Spleen (tissue), 7 donors: ENCODE measurements at regions not wholly inside any gene's neighbourhood (a gene's known extent, or its start where the extent isn't known, plus 50 kb on each side); places are given as distances from the start of the nearest gene placed in this dataset.

Experiments
- CTCF ChIP-seq, 11 experiments: fragments of 200-600 bp in 7 of 11; fragments of 450-650 bp in 4 of 11; sonication (generic) in 4 of 11; IDR thresholded peaks in 8 of 11; conservative IDR thresholded peaks in 3 of 11; 1 replicate in 7 of 11; 2 replicates in 4 of 11; pipeline versions ENCODE4 v1.4.0 to v1.8.0; 2016 to 2021; ENCODE audit warnings: antibody characterized with exemption in 11 of 11, inconsistent platforms in 4 of 11, mild to moderate bottlenecking in 1 of 11
- POLR2A ChIP-seq, 3 donors: fragments of 450-650 bp; IDR thresholded peaks; one replicate each; pipeline ENCODE4 v1.5.1; 2017; ENCODE audit warnings: antibody characterized with exemption in 3 of 3, mild to moderate bottlenecking in 1 of 3
- donor health status: DM: no; HTN: no; CAD: no; lungs with moderate emphysema.
- donor health status: DM: no; HTN: no; CAD: no.
- donor health status: DM: no; HTN: no; CAD: no.

DNA sequence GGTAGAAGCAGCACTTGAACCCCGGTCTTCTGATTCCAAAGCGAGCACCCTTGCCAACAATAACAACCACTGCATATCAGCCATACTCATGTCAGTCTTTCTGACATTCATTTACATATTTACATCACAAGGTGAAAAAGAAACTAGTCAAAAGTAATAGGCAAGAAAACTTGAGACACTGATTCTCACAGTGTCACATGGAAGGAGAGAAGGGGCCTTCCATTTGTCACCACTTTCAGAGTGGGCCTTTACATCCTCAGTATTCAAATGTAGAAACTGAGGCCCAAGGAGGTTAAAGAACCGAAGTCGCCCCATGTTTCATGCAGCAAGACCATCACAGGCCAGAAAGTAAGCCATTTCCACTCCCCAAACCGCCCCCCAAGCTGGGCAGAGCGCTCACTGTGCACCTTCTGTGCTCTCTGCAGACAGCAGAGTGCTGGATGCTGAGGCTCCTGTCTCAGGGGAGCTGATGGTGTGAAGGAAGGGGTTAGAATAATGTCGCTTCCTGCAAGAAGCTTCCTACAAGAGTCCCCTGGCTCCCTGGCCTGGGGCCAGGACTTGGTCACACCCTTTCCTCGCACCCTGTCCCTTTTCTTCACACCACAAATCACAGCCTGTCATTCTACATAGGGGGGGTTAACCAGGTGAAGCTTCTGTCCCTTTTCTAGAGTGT lies 260.1 kb downstream of the UACA start:
- TF ChIP-seq CTCF (IDR thresholded peaks at IDR 0.05 in 8 of 11, conservative IDR thresholded peaks at IDR 0.05 in 3 of 11) (no peak), POLR2A (IDR thresholded peaks at IDR 0.05) (no peak)
